ENCODE measurements at regions not wholly inside any gene's neighbourhood (a gene's known extent, or its start where the extent isn't known, plus 50 kb on each side); places are given as distances from the start of the nearest gene placed in this dataset.

- no peak for TF ChIP-seq CTCF (IDR thresholded peaks at IDR 0.05)
Measured at GRCh38 chr4:81594490-81595159, 122.9 kb upstream of the RASGEF1B start.

- no peak for TF ChIP-seq CTCF (IDR thresholded peaks at IDR 0.05)
Measured at GRCh38 chr4:81592701-81593100, 121.0 kb upstream of the RASGEF1B start.

GRCh38 chr4:81590596-81590995, 118.9 kb upstream of the RASGEF1B start:
- TF ChIP-seq CTCF (IDR thresholded peaks at IDR 0.05) = no peak

- no peak for TF ChIP-seq CTCF (IDR thresholded peaks at IDR 0.05)
Measured at GRCh38 chr4:81589262-81589661, 117.6 kb upstream of the RASGEF1B start.

GRCh38 chr4:81586706-81587105, 115.0 kb upstream of the RASGEF1B start:
- no peak for TF ChIP-seq CTCF (IDR thresholded peaks at IDR 0.05)

- no peak for TF ChIP-seq CTCF (IDR thresholded peaks at IDR 0.05)
Measured at GRCh38 chr4:81580346-81580993, 108.8 kb upstream of the RASGEF1B start.

- no peak for TF ChIP-seq CTCF (IDR thresholded peaks at IDR 0.05)
Measured at GRCh38 chr4:81577392-81577791, 105.7 kb upstream of the RASGEF1B start.
